OCI-M2 (cell line): ENCODE measurements at regions not wholly inside any gene's neighbourhood (a gene's known extent, or its start where the extent isn't known, plus 50 kb on each side); places are given as distances from the start of the nearest gene placed in this dataset.
"Not testable (repeated sequence)": the region's sequence is repeated elsewhere in the genome, so short reads cannot be mapped to it uniquely, and the experiment has no call there.

Experiments used
- DNase-seq: peaks from one replicate; lab custom pipeline; 2025; ENCODE audit not compliant: unreplicated experiment; lab: John Stamatoyannopoulos, UW

- no peak for DNase-seq
These were observed 270.8 kb downstream of the CD83 start for GRCh38 chr6:14388371-14388770.

- not testable (repeated sequence) for DNase-seq
These were observed 272.2 kb downstream of the CD83 start for GRCh38 chr6:14389776-14390175.

- no peak for DNase-seq
These were observed 273.2 kb downstream of the CD83 start for GRCh38 chr6:14390805-14391204.

GRCh38 chr6:14393910-14394309, 276.3 kb downstream of the CD83 start:
- no peak for DNase-seq

DNA sequence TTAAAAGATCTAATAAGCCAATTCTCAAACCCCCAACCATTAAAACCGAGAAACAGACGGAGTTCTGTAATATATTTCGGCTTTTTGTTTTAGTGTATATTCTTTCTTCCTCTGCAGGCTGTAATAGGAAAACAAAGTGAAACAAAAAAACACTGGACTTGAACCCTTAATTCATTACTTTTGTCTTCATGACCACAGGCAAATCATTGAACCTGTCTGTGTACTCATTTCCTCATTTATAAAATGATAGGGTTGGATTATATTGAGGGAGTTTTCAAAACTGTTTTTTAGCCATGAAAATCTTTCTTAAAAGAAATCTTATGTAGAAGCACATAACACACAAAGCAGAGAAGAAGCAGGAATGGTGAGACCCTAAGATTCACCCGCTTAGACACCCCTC, 278.8 kb downstream of the CD83 start:
- no peak for DNase-seq

DNA sequence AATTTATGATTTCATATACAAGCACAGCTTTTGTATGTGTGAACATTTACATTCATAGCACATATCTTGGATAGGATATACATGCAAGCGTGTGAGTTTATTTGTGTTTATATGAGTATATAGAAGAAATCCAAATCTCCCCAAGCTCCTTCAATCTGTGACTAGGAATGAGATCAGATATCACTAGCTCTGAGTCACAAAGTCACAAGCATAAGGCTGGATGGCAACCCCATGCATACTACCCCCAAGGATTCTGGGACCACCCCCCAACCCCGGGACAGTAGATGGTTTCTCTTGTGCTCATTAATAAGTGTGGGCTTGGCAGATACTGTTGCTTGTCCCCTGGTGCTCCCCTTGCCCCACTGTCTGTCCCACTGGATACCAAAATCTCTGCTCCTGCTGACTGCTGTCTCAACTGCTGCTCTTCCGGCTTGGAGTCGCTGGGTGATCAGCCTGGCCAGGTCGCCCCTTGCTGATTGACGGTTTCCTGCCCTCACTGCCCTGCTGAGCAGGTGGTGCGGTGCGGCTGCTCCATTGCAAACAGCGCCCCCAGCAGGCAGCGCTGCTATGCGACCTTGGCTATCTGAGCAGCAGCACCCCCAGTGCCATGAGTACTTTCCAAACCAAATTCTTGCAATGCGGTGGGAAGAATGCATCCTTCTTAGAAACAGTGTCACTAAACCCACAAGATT, 279.4 kb downstream of the CD83 start:
- DNase-seq: no peak

DNA sequence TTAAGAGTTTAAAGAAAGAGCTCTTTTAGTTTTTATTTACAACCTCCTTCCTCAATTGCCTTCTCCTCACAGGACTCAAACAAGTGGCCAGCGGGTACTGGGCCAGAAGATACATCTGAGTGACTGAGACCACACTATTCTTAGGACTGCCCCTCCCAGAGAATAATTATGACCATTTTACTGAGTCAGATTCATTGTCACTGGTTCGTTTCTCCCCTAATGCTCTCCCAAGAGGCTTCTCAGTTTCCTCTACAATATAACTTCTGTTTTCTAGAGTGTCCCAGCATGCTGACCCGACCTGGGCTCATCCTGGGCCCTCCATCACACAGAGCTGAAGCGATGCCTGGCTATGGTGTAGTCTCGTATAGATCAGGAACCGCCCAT, 279.9 kb downstream of the CD83 start:
- DNase-seq: no peak

- no peak for DNase-seq
These were observed 281.4 kb downstream of the CD83 start for GRCh38 chr6:14398953-14399352.

- DNase-seq: no peak
These were observed 282.1 kb downstream of the CD83 start for GRCh38 chr6:14399635-14400034.

DNA sequence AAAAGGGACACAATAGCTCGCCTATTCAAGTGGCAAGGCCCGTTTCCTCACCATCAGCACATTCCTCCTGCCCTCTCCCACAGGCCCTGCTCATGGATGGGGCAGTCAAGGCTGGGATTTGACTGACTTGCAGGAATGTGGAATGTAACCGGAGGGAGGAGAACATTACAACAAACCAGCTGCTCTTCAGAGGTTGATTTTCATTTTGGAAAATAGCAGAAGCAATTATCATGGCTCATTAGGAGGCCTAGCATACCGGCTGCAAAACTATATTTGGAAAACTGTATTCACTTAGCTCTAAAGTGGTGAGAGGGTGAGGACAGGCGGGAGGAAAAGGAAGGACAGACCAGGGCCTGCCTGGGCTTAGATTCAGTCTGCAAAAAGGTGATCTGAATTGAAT, 283.7 kb downstream of the CD83 start:
- no peak for DNase-seq

GRCh38 chr6:14406614-14407331, 289.2 kb downstream of the CD83 start:
- DNase-seq: no peak

DNA sequence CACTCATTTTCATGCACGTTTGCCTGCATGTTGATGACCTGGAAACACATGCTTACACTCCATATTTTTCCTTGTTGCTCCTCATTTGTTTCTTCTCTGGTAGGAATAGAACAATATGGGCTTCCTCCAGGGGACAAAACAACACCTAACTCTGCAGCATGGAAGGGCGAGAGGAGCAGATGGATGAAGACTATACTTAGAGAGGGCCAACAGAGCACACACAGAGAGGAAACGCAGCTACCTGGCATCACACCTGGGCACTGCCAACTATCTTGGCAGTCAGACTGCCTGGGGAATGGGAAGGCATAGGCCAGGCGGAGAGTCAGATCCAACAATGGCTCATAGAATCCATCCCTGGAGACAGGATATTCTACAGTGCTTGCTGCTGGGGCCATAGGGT, 290.9 kb downstream of the CD83 start:
- no peak for DNase-seq

DNA sequence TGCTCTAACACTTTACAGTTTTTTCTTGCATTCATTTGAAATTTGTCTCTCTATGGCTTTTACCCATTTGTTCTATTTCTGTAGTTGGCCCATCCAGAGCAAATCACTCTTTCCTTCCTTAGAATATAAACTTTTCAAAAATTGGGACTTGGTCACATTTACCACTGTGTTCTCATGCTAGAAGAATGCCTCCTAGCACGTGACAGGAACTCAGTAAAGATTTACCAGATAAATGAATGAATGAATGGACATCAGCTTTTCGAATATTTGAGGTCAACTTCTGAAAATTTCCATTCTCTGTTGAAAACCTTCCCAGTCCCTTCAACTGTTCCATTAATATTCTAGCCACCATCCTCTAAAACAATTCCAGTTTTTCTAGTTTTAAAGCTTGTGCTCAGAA, 294.5 kb downstream of the CD83 start:
- DNase-seq: no peak

DNA sequence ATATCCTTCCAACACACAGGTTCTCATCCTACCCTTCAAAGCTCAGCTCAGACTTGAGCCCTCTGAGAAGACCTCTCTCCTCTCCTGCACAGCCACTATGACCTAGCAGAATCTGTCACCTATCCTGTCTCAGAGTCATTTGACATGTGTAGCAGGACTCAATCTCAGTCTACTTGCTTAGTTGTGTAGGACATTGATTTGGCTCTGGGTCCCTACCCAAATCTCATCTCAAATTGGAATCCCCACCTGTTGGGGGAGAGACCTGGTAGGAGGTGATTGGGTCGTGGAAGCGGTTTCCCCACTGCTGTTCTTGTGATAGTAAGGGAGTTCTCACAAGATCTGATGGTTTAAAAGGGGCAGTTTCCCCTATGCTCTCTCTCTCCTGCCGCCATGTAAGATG, 297.9 kb downstream of the CD83 start:
- DNase-seq: no peak

DNA sequence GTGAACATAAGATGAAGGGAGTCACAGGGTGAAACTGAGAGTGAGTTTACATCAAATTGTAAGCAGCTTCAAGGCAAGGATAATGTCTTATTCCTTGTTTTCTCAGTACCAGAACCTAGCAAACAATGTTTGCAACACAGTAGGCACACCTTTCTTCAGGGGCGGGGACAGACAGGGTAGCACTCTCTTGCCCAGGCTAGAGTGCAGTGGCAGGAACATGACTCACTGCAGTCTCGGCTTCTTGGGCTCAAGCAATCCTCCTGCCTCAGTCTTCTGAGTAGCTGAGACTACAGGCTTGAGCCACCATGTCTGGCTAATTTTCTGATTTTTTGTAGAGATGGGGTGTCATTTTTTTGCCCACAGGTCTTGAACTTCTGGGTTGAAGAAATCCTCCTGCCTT, 299.8 kb downstream of the CD83 start:
- no peak for DNase-seq

DNA sequence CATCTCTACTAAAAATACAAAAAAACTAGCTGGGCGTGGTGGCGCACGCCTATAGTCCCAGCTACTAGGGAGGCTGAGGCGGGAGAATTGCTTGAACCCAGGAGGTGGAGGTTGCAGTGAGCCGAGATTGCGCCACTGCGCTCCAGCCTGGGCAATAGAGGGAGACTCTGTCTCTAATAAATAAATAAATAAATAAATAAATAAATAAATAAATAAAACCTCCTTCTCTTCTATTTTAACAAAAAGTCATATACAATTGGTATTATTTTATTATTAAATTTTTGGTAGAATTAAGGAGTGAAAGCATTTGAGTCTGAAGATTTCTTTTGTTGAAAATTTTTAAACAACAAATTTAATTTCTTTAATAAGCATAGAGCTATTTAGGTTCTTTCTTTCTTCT, 301.7 kb downstream of the CD83 start:
- DNase-seq: not testable (repeated sequence)

DNA sequence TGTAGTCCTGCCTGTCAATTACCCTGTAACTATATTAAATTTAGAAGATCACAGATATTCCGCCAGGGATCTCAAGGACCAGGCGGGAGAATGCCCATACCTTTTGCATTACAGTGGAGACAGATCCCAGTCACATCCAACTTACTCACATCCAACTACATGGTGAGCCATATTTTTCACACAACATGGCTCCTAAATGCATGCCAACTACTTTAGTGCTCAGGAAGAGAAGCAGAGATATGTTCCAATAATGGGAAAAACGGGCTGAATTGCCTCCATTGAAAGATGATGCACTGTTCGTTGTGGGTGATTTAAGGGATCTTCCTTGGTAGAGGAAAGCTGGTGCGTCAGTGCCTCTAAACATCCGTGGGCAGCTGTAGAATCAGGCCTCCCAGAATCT, 304.5 kb downstream of the CD83 start:
- DNase-seq: no peak

- no peak for DNase-seq
These were observed 305.3 kb downstream of the CD83 start for GRCh38 chr6:14422917-14423316.

GRCh38 chr6:14423330-14423729, 305.8 kb downstream of the CD83 start:
- no peak for DNase-seq

- no peak for DNase-seq
These were observed 306.4 kb downstream of the CD83 start for GRCh38 chr6:14423955-14424354.

- no peak for DNase-seq
These were observed 308.2 kb downstream of the CD83 start for GRCh38 chr6:14425805-14426204.

DNA sequence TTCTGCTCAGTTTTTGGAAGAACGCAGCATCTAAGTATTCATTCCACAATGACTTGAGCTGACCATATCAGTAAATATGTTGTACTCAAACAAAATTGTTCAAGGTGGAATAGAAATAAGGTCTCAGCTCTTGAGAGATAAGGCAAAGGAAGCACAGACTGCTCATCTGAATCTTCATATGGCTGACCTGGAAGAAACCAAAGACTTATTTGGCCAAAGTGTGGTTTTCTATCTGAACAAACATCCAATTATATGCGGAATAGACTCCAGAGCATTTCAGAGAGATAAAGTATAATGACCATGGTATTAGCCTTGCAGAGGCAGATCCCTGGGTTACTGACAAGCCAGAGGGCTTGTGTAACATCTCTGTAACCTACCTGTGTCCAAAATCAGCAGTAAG, 308.7 kb downstream of the CD83 start:
- no peak for DNase-seq

DNA sequence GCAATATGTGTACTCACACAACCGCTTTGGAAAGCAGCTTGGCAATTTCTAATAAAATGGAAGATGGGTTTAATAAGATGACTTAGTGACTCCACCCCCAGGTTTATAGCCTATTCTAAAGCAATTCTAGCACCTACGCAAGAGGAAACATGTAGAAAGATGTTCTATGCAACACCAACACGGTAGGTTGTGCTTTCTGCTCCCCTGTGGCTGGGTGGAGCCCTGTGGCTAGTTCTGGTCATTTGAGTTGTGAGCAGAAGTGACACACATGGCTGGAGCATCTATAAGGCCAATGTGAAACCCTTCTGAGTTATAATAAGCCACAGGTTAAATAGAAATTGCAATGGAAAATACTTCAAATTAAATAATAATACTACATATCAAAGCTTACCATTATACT, 310.7 kb downstream of the CD83 start:
- no peak for DNase-seq
